ENCODE measurements at regions not wholly inside any gene's neighbourhood (a gene's known extent, or its start where the extent isn't known, plus 50 kb on each side); places are given as distances from the start of the nearest gene placed in this dataset.

DNA sequence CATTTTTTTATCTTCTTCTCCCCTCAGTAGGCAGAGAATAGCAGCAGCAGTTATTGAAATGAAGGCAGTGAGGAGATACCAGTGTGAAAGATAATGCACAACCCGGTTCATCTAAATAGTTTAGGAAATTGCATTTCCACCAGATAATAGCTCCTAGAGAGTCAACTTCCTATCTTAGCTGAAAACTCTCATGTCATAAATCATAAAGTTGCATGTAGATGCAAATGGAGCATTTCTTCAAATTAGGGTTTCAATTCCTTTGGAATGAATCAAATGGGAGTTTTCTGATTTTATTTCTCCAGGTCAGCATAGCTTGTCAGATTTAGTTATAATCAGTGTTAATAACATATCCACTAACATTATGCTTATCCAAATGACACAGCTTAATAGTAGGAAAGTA lies 335.3 kb downstream of the CNTNAP4 start:
- DNase-seq (ENCODE audit: low read depth in 4 of 4, low spot score in 2 of 4), result no peak

DNA sequence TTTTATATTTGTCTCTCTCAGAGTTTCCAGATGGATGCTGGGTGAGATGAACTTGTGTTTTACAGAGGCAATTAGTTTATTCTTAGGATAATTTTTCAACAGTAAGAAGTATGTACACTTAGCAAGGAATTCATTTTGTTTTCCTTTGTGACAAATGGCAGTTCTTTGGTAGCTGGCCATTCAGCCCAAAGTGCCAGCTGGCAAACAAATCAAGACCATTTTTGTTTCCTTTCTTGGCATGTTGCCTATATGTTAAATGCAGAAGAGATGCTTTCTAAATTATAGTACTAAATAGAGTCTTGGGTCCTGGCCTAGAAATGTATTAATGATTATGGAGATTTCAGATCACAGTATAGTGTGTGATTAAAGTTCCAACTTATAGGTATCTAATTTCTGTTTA lies 337.1 kb downstream of the CNTNAP4 start:
- DNase-seq (ENCODE audit: low read depth in 4 of 4, low spot score in 2 of 4), result no peak

DNA sequence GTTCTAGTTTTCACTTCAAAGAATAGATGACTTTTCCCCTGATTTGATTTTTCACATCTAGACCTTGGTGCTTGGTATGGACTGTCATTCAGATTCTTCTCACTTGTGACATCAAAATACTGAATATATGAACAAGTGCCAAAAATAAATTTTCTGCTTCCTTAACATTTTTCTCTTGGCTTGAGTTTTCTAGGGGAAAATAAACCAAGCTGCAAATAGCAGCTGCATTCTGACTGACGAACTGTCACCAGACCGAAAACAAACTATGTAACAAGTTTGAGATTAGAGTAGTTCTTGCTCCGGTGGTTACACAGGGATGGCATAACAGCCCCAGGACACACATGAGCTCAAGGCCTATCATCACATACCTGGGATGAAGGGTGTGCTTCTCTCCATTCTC lies 345.7 kb downstream of the CNTNAP4 start:
- no peak for DNase-seq (ENCODE audit: low read depth in 4 of 4, low spot score in 2 of 4)

DNA sequence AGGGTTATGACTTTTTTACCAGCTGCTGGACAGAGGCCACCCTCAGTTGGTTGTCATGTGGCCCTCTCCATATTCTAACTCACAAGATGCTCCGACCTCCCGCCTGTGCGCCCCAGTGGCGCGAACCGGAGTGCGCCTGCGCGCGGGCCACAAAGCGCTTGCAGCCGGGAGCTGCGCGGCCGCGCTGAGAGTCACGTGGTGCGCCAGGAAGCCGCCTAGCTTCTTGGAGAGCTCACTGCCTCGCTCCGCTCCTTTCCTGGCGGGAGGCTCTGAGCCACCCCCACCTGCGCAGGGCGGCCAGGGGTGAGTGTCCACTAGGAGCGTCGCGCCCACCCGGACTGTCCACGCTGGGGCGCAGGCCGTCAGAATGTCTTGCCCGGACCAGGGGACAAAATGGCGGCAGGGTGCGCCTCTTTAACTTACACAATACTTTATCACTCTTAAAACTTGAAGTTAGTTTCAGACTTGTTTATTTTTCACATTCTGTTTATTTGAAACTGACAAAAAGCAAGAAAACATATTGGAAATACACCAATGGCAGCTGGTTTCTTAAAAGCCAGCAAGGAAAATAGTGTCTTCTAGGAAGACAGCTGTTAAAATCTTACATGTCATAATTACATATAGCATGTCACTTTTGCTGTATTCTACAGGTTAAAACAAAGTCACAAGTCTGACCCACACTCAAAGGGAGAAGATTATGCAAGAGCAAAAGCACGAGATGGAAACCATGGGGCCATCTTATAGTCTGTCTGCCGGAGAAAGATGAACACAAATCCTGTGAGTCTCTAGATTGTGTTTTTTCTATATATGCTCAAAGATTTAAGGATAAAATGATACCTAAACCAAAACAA lies 357.9 kb downstream of the CNTNAP4 start:
- no peak for DNase-seq (ENCODE audit: low read depth in 4 of 4, low spot score in 2 of 4)

DNA sequence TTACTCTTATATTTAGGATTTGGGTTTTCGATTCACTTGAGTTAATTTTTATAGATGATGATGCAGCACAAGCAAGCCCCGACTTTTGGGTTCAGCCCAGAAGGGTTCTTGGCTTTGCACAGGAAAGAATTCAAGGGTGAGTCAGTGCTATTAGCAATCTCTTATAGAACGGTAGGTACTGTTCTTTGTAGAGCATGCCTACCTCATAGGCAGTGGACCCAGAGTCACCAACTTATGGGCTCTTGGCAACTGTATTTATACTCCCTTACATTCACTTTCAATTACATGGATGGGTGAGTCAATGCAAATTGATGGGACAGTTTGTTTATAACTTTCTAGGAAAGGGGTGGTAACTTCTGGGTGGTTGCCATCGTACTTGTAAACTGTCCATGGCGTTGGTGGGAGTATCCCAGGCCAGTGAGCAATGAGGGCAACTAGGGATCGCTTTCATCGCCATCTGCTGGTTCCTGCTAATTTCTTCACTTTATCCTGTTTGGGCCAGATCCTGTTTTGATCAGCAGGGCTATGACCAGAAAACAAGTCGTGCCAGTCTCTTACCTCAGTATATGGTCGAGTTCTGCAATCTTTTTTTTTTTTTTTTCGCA lies 362.6 kb downstream of the CNTNAP4 start:
- DNase-seq (ENCODE audit: low read depth in 4 of 4, low spot score in 2 of 4), result peak in 1 of 4 donors; percentile 2

DNA sequence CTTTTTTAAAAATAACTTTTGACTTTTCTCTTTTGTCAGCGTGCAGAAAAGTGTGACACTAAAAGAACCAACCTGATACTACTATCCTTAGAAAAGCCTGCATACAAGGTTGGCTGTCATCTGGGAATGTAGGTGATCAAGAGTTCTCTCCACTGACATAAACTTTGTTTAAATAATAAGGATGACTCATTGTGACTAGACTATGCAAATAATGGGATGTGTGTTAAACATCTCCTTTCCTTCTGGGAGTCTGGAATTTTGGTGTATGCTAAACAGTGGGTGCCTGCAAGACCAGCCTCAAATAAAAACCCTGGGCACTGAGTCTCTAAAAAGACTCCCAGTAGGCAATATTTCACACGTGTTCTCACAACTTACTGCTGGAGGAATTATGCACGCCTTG lies 373.4 kb downstream of the CNTNAP4 start:
- DNase-seq (ENCODE audit: low read depth in 4 of 4, low spot score in 2 of 4), result no peak

DNA sequence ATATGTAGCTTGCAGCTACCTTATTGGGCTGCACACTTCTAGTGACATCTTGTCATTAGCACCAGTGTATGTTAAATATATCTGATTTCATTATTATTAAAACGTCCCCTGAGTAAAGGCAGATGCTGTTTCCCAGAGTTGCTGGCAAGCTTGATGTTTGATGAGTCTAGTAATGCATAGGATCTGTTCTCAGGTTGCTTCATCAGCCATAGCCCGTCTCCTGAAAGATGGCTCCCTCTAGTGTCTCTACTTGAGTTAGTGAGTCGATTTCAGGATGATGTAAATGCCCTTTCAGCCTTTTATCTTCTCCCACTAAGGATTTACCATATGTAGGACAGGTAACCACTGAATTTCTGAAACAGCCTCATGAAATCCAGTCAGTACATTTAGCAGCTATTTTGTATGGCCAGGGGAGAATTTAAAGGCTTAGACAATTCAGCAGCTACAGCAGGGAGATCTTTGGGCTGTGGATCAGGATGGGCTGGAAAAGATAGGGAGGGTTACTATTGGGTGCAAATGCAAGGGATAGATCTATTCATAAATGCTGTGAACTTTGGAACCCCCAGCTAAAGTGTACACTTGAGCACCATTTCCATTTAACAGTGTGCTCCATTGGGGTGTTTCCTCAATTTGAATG lies 376.3 kb downstream of the CNTNAP4 start:
- peak in 3 of 4 donors; percentile 14 to 34 (median 19) for DNase-seq (ENCODE audit: low read depth in 4 of 4, low spot score in 2 of 4)

DNA sequence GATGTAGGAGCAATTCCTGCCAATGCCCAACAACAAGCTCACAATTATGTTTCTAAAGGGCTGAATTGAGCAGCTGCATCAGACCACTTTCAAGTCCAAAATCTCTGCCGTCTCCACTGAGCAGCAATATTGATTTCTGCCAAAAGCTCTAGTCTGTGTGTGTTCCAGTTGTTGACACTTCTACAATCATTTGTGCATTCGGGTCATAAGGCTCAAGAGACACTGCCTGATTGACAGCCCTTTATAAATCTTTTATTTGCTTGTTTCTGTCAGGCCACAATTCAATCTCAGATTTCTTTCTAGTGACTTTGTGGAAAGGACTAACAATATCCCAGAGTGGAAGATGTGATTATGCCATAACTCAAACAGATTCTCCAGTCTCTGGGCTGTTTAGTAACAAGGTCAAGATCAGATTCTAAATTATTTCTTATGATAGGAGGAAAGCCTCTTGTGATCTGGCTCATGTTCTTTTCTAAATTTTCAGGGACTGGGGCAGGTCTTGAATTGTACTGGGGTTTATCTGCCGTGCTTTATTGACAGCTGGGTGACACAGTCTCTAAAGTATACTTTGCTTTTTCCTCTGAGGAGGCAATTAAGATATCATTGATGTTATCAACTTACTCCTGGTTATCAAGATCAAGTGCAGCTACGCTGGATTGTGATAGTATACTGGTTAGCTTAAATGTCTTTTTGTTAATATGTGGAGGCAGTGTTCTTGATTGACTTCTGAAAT lies 377.1 kb downstream of the CNTNAP4 start:
- no peak for DNase-seq (ENCODE audit: low read depth in 4 of 4, low spot score in 2 of 4)

DNA sequence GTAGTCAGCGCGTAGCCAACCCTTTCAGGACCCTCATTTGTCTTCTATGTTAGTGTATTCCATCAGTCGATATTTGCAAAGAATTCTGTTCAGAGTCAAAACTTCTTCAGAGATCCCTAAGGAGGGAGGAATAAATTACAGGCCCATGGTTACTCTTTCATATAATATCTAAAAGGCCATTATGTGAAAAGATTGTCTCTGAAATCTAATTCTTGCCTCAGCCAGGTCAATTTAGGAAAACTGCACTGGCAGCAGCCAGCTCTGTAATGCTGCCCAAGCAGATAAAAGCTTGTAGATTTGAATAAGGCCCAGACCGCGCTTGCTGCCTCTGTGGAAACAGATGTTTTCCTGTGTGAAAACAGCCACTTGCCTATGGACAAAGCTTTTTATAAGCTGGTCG lies 379.8 kb downstream of the CNTNAP4 start:
- DNase-seq (ENCODE audit: low read depth in 4 of 4, low spot score in 2 of 4), result no peak

DNA sequence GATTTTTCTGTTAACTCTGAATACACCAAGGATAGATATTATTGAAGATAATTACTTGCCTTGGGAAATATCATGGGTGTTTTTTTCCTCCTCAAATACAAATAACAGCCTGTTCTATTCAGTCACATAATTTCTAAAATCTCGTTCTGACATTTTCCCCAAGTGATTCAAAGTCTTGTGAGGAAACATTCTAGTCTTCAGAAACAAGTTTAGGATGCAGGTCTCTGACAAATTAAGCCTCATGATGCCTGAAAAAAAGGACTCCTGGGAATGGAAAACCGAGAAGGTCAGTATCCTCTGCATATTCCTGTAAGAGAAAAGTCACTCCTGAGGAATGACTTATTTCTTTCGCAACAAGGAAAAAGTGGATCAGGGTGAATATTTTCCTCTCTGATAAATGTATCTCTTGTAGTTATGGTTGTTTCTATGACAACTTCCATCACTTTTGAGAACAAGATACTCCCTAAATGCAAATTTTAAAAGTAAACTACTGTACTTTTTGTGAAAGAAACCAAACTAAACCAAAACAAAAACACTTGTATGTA lies 384.6 kb downstream of the CNTNAP4 start:
- DNase-seq (ENCODE audit: low read depth in 4 of 4, low spot score in 2 of 4), result no peak

DNA sequence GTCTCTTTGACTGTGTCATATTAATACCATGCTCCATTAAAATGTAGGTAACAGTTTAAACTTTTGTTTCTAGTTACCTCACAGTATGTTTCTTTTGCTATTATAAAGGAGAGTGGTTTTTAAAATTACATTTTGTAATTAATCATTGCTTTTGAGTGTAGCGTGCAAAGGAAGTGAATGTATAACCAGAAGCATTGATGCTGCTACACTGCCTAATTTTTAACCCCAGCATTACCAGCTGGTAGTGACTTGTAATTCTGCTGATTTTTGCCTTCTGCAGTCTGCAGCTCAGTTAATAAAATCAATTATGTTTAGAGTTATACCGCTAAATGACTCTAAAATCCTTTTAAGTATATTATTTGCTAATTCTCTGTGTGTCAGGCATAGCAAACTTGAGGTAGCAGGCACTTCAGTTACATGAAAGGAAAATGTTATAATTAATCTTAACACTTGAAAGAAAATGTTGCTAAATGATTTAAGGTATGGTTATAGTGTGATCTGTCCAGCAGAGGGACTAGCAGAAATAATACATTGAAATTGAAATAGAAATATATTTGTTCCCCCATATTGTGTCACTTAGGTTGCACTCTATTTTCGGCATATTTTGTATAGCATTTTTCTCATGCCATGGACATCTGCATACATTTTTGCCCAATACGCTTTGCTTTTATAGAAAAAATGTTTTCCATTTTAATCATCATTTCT lies 388.5 kb downstream of the CNTNAP4 start:
- DNase-seq (ENCODE audit: low read depth in 4 of 4, low spot score in 2 of 4), result no peak

DNA sequence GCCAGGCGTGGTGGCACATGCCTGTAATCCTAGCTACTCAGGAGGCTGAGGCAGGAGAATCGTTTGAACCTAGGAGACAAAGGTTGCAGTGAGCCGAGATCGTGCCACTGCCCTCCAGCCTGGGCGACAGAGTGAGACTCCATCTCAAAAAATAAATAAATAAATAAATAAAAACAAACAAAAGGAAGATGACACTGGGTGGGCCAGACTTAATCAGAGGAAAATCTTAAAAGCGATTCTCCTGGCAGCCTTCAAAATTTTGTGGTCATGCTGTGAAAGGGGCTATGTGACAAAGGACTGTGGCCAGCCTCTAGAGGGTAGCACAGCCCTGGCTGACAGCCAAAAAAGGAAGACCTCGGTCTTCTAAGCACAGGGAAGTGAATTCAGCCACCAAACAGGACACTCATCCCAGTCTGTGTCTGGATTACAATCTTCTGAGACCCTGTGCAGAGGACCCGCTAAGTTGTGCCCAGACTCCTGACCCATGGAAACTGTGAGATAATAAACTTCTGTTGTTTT lies 391.1 kb downstream of the CNTNAP4 start:
- no peak for DNase-seq (ENCODE audit: low read depth in 4 of 4, low spot score in 2 of 4)

DNA sequence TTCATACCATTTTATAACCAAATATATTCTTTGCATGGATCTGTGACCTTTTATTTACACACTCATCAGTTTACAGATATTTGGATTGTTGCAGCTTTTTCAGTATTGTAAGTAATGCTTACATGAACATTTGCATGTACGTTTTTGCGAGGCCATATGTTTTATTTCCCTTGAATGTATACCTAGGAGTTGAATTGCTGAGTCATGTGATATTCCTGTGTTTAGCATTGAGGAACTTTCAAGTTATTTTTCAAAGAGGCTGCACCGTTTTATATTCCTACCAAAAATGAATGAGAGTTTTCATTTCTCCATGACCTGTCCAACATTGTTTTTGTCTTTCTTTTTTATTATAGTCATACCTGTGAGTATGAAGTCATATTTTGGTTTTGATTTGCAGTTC lies 392.1 kb downstream of the CNTNAP4 start:
- DNase-seq (ENCODE audit: low read depth in 4 of 4, low spot score in 2 of 4), result no peak

DNA sequence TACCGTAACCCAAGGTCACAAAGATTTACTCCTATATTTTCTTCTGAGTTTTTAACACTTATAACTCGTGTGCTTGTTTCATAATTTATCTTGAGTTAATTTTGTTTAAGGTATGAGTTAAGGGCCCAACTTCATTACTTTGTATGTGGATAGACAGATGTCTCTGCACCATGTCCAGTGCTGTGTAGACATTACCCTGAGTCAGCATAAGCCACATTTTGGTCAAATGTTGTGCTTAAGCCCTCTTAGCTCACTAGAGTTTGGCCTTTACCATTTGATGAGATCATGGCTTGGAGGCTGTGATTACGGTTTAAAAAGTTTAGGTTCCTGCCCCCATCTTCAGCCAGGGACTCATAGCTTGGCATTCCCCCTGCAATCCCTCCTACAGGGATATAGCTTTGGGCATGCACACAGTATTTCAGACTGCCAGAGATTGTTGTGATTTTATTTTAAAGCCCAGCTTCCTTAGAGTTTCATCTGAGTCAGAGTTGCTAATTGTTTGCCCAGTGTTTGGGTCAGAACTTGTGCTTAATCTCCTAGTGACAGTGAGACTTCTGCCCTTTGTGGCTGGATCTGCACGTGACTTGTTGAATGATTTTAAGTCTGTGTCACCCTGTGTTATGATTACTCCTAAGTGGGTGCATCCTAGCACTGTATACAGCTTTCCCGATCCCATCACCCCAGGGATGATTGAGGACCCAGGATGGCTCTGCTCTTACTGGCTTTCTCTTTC lies 393.1 kb downstream of the CNTNAP4 start:
- DNase-seq (ENCODE audit: low read depth in 4 of 4, low spot score in 2 of 4), result no peak

DNA sequence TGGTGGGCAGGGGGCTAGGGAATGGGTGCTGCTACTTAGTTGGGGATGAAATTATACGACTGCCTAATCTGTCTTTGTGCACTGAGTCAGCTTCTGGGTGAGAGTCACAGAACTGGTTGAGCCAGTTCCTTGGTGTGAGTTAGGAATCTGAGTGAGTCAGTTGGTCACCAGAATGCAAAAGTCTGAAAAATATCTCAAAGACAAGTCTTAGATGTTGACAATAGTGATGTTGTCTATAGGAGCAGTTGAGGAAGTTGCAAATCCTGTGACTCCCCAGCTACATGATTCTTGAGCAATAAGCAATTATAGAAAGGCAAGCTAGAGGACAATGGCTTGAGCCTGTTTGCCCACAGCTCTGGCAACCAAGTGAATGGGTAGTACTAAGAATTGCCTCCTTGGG lies 399.2 kb downstream of the CNTNAP4 start:
- DNase-seq (ENCODE audit: low read depth in 4 of 4, low spot score in 2 of 4), result no peak

DNA sequence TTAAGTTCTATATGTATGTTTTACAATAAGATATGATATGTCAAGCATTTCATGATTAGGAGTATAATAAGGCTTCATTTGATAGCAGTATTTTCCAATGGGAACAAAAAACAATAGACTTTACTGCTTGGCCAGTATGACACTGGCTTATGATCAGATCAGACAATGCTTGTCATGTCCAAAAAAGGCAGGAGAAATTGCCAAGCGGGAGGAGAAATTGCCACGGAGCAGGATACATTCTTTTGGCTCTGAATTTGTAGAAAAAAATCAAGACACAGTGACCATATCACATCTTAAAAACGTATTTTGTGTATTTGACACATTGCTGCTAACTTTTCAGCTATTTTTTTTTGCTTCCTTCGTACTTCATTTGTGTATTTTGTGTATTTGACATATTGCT lies 404.1 kb downstream of the CNTNAP4 start:
- DNase-seq (ENCODE audit: low read depth in 4 of 4, low spot score in 2 of 4), result no peak

DNA sequence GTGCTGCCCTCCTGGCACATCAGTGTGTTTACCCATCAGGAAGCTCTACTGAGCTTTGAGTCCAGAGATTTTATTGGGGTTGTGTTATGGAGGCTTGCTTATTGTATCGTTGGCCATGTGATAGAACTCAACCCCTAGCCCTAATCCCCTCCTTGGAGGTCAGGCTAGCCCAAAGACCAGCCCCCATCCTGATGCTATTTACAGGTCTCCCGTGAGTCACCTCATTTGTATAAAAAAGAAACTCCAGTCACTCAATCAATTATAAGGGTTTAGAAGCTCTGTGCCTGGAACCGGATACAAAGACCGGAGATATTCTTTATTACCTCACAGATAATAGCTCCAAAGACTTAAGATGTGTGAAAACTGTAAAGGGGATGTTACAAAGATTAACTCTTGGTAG lies 405.9 kb downstream of the CNTNAP4 start:
- DNase-seq (ENCODE audit: low read depth in 4 of 4, low spot score in 2 of 4), result no peak

DNA sequence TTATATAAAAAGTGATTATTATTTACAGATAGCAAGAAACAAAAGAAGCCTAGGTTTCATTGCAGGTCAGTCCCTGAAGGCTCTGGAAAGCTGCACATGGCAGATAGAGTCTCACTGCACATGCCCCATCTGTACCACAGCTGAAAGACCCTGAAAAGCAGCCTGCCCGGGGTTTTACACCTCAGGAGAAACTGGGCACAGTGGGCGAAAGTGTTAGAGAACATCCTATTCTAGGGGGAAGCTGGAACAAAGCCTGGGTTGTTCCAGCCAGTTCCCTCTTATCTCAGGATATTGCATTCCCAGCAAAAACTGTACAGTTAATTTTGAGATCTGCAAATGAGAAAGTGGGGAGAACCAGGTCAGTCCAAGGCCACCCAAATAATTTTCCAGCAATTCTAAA lies 419.7 kb downstream of the CNTNAP4 start:
- no peak for DNase-seq (ENCODE audit: low read depth in 4 of 4, low spot score in 2 of 4)

DNA sequence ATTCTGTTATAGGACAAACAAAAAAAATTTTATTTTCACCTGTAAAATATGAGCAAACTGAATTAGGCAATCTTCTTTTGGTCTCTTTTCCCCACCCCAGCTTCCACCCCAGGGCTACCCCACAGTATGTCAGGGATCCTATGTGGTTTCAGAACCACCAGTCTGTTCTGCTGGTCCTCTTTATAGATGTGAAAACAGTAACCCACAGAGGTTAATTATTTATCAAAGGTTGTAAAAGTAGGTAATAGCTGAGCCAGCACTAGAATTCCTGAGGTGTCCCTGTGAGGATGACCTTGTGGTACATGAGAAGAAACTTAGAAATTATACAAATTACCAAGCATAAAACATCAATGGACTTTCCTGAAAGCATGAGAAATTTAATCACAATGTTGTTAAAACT lies 428.7 kb downstream of the CNTNAP4 start:
- no peak for DNase-seq (ENCODE audit: low read depth in 4 of 4, low spot score in 2 of 4)
